CD14-positive monocyte (primary cell): ENCODE measurements at regions not wholly inside any gene's neighbourhood (a gene's known extent, or its start where the extent isn't known, plus 50 kb on each side); places are given as distances from the start of the nearest gene placed in this dataset.

Source experiments
- DNase-seq, 3 donors: peaks; one replicate each; pipeline ENCODE4 v3.0.0-alpha.2; 2011 to 2022
- H2AFZ ChIP-seq: 2 replicates; pipeline ENCODE4 v1.6.0; 2012; ENCODE audit warnings: mild to moderate bottlenecking, low read depth, low read length, inconsistent platforms; ENCODE audit not compliant: insufficient read depth, poor library complexity, severe bottlenecking
- H3K27ac ChIP-seq, 2 donors: 1 replicate in 1 of 2; 2 replicates in 1 of 2; pipeline ENCODE4 v1.5.1; 2012 to 2013; ENCODE audit warnings: low read length in 2 of 2, control low read depth in 1 of 2, inconsistent platforms in 1 of 2, low read depth in 1 of 2, mild to moderate bottlenecking in 1 of 2
- H3K27me3 ChIP-seq, 2 donors: one replicate each; pipeline versions ENCODE4 v1.6.0 to v1.6.1; 2011 to 2013; ENCODE audit warnings: low read length in 2 of 2; ENCODE audit not compliant: control insufficient read depth in 2 of 2, insufficient read depth in 2 of 2
- H3K36me3 ChIP-seq, 2 donors: replicated peaks in 1 of 2; 1 replicate in 1 of 2; 2 replicates in 1 of 2; pipeline versions ENCODE4 v1.5.1 to v1.6.1; 2012 to 2013; ENCODE audit warnings: low read length in 2 of 2, control low read depth in 1 of 2, inconsistent platforms in 1 of 2, mild to moderate bottlenecking in 1 of 2; ENCODE audit not compliant: insufficient read depth in 2 of 2, control insufficient read depth in 1 of 2
- H3K4me1 ChIP-seq, 2 donors: 1 replicate in 1 of 2; 2 replicates in 1 of 2; pipeline versions ENCODE4 v1.5.1 to v1.6.1; 2012 to 2013; ENCODE audit warnings: low read length in 2 of 2, control low read depth in 1 of 2, inconsistent platforms in 1 of 2, mild to moderate bottlenecking in 1 of 2, moderate library complexity in 1 of 2; ENCODE audit not compliant: insufficient read depth in 2 of 2, control insufficient read depth in 1 of 2
- H3K4me2 ChIP-seq: replicated peaks from 2 replicates; pipeline ENCODE3; 2012; ENCODE audit warnings: low read length, moderate library complexity, mild to moderate bottlenecking; ENCODE audit not compliant: poor library complexity, severe bottlenecking; ENCODE audit errors: extremely low read depth
- H3K4me3 ChIP-seq, 3 experiments: fragments of 200-600 bp in 1 of 3; sonication (generic) in 1 of 3; replicated peaks in 1 of 3; 1 replicate in 2 of 3; 2 replicates in 1 of 3; pipeline ENCODE4 v1.5.1; 2011 to 2013; ENCODE audit warnings: low read length in 3 of 3, mild to moderate bottlenecking in 3 of 3, control low read depth in 2 of 3, low read depth in 2 of 3, inconsistent platforms in 1 of 3, moderate library complexity in 1 of 3
- H3K79me2 ChIP-seq: 2 replicates; pipeline ENCODE4 v1.6.0; 2012; ENCODE audit warnings: mild to moderate bottlenecking, control low read depth, inconsistent platforms, low read length, moderate library complexity; ENCODE audit not compliant: insufficient read depth
- H3K9ac ChIP-seq: 2 replicates; pipeline ENCODE4 v1.6.0; 2017; ENCODE audit warnings: low read length, mild to moderate bottlenecking; ENCODE audit not compliant: insufficient read depth, poor library complexity, severe bottlenecking
- H3K9me3 ChIP-seq, 2 donors: replicated peaks in 1 of 2; 1 replicate in 1 of 2; 2 replicates in 1 of 2; pipeline versions ENCODE4 v1.5.1 to v1.6.1; 2012 to 2013; ENCODE audit warnings: low read length in 2 of 2, control low read depth in 1 of 2; ENCODE audit not compliant: control insufficient read depth in 1 of 2, insufficient read depth in 1 of 2
- H4K20me1 ChIP-seq: 2 replicates; pipeline ENCODE4 v1.6.0; 2012; ENCODE audit warnings: mild to moderate bottlenecking, low read length, control low read depth, moderate library complexity; ENCODE audit not compliant: insufficient read depth
- H3K27ac Mint-ChIP-seq, 7 donors: one replicate each; pipeline ENCODE4 v1.8.0; 2020; ENCODE audit warnings: mild to moderate bottlenecking in 7 of 7, mixed read lengths in 7 of 7, moderate library complexity in 6 of 7, inconsistent platforms in 2 of 7
- H3K27me3 Mint-ChIP-seq, 3 donors: one replicate each; pipeline ENCODE4 v1.8.0; 2021 to 2022; ENCODE audit warnings: low read depth in 3 of 3, mild to moderate bottlenecking in 3 of 3, mixed read lengths in 3 of 3, moderate library complexity in 3 of 3, inconsistent platforms in 1 of 3
- H3K36me3 Mint-ChIP-seq, 2 donors: one replicate each; pipeline ENCODE4 v1.8.0; 2020; ENCODE audit warnings: mixed read lengths in 2 of 2, inconsistent platforms in 1 of 2, mild to moderate bottlenecking in 1 of 2
- H3K4me1 Mint-ChIP-seq: one replicate; pipeline ENCODE4 v1.8.0; 2020; ENCODE audit warnings: mild to moderate bottlenecking, mixed read lengths
- H3K4me3 Mint-ChIP-seq, 2 donors: one replicate each; pipeline ENCODE4 v1.8.0; 2020; ENCODE audit warnings: mild to moderate bottlenecking in 2 of 2, mixed read lengths in 2 of 2, moderate library complexity in 1 of 2
- H3K9me3 Mint-ChIP-seq, 7 donors: one replicate each; pipeline ENCODE4 v1.8.0; 2020 to 2022; ENCODE audit warnings: mixed read lengths in 7 of 7, mild to moderate bottlenecking in 6 of 7, moderate library complexity in 6 of 7, inconsistent platforms in 2 of 7
- WGBS: methylation state at CpG from one replicate; pipeline ENCODE4 v1.1.5; 2013; ENCODE audit warnings: missing lambda C conversion rate; ENCODE audit not compliant: insufficient coverage; 5-methylcytosine and 5-hydroxymethylcytosine counted together
- intact Hi-C, 2 donors: fragments of 100-400 bp; cut with micrococcal nuclease; formaldehyde crosslinking; loops; one replicate each; pipeline versions ENCODE4 v1.15.0 to v1.15.1; 2023
- TF ChIP-seq, protein P1 (sequence below): fragments of 200-600 bp; IDR thresholded peaks from one replicate; pipeline ENCODE4 v1.8.0; 2022; ENCODE audit warnings: antibody characterized with exemption, mild to moderate bottlenecking

DNA sequence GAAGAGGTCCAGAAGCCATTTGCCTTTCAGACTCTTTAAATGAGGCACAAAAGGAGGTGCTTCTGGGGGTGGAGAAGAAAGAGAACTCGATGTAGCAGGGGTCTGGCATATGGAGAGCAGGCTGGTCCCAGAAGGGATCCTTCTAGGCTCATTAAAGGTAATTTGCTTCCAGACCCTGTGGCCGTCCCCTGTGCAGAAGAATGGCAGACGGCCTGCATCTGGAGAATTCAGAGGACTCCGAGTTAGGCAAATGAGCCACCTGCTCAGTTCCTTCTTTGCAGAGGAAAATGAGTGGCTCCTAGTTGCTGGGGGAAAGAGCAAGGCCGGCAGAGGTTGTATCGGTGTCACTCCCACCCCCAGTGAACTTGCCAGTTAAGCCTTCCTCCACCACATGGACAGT lies 73.8 kb upstream of the FAM180A start:
- H3K4me1 Mint-ChIP-seq, result no peaks in the 10 kb centered on the region
- no peak overlapping the region for H3K27ac Mint-ChIP-seq
- no peaks in the 10 kb centered on the region for H3K79me2 ChIP-seq
- no peak for DNase-seq
- no peaks in the 10 kb centered on the region for H3K4me1 ChIP-seq
- H3K27me3 ChIP-seq, result no peaks in the 10 kb centered on the region
- no peak overlapping the region for H3K4me3 Mint-ChIP-seq
- H3K36me3 Mint-ChIP-seq, result no peaks in the 10 kb centered on the region
- H3K27ac ChIP-seq, result no peak overlapping the region
- intact Hi-C loops, result no loop called here
- no peak overlapping the region for H2AFZ ChIP-seq
- no peaks in the 10 kb centered on the region for H4K20me1 ChIP-seq
- H3K9me3 ChIP-seq, result no peaks in the 10 kb centered on the region
- no peak overlapping the region for H3K9ac ChIP-seq
- WGBS, result 94% methylated on average over 3 of the region's 6 CpGs
- no peaks in the 10 kb centered on the region for H3K36me3 ChIP-seq
- peaks cover 0 to 2% (median 0%) of the 10 kb centered on the region in 7 donors for H3K9me3 Mint-ChIP-seq
- peaks cover 0 to 4% (median 3%) of the 10 kb centered on the region in 3 donors for H3K27me3 Mint-ChIP-seq
- no peak overlapping the region for H3K4me3 ChIP-seq
- H3K4me2 ChIP-seq, result no peak overlapping the region
- TF ChIP-seq, protein P1, sequence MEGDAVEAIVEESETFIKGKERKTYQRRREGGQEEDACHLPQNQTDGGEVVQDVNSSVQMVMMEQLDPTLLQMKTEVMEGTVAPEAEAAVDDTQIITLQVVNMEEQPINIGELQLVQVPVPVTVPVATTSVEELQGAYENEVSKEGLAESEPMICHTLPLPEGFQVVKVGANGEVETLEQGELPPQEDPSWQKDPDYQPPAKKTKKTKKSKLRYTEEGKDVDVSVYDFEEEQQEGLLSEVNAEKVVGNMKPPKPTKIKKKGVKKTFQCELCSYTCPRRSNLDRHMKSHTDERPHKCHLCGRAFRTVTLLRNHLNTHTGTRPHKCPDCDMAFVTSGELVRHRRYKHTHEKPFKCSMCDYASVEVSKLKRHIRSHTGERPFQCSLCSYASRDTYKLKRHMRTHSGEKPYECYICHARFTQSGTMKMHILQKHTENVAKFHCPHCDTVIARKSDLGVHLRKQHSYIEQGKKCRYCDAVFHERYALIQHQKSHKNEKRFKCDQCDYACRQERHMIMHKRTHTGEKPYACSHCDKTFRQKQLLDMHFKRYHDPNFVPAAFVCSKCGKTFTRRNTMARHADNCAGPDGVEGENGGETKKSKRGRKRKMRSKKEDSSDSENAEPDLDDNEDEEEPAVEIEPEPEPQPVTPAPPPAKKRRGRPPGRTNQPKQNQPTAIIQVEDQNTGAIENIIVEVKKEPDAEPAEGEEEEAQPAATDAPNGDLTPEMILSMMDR, result no peak

DNA sequence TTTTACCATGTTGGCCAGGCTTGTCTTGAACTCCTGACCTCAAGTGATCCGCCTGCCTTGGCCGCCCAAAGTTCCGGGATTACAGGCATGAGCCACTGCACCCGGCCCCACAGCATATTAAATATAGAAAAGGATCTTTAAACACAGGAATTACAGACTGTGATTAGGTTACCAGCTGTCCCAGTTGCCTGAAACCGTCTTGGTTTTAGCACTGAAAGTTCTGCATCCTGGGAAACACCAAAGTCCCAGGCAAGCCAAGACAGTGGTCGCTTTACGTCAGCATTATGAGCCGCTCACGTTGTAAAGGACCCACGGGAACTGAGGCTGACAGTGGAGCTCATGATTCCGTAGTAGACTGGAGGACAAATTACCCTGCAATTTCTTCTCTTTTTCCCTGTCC lies 69.0 kb upstream of the FAM180A start:
- Histone ChIP-seq H3K9ac (no peak overlapping the region), H2AFZ (no peak overlapping the region), H3K27me3 (no peaks in the 10 kb centered on the region), H3K9me3 (no peaks in the 10 kb centered on the region), H4K20me1 (no peaks in the 10 kb centered on the region), H3K27ac (no peak overlapping the region), H3K79me2 (no peaks in the 10 kb centered on the region), H3K36me3 (no peaks in the 10 kb centered on the region), H3K4me2 (no peak overlapping the region), H3K4me3 (no peak overlapping the region), H3K4me1 (no peaks in the 10 kb centered on the region)
- WGBS, result 99% methylated on average over 7 of the region's 11 CpGs
- TF ChIP-seq, protein P1, result no peak
- intact Hi-C loops, result no loop called here
- H3K27ac Mint-ChIP-seq, result no peak overlapping the region
- H3K4me3 Mint-ChIP-seq, result no peak overlapping the region
- H3K9me3 Mint-ChIP-seq, result peaks cover 0 to 2% (median 0%) of the 10 kb centered on the region in 7 donors
- H3K36me3 Mint-ChIP-seq, result no peaks in the 10 kb centered on the region
- no peak for DNase-seq
- H3K27me3 Mint-ChIP-seq, result peaks cover under 1 to 9% (median 2%) of the 10 kb centered on the region in 3 donors
- no peaks in the 10 kb centered on the region for H3K4me1 Mint-ChIP-seq
